ENCODE measurements at regions not wholly inside any gene's neighbourhood (a gene's known extent, or its start where the extent isn't known, plus 50 kb on each side); places are given as distances from the start of the nearest gene placed in this dataset.
A peak's percentile ranks its signal among the peaks of the same experiment; 100 is the strongest.

- peak; percentile 37 for DNase-seq (ENCODE audit: low read depth)
Observed at GRCh38 chr9:86893811-86894490, 53.4 kb downstream of the GAS1 start.

- peak; percentile 69 for DNase-seq (ENCODE audit: low read depth)
Observed at GRCh38 chr9:86892576-86892975, 54.7 kb downstream of the GAS1 start.

GRCh38 chr9:86891886-86892437, 55.3 kb downstream of the GAS1 start:
- no peak for DNase-seq (ENCODE audit: low read depth)

- DNase-seq (ENCODE audit: low read depth) = no peak
Observed at GRCh38 chr9:86891091-86891490, 56.2 kb downstream of the GAS1 start.

- DNase-seq (ENCODE audit: low read depth) = no peak
Observed at GRCh38 chr9:86885232-86885631, 62.1 kb downstream of the GAS1 start.

- no peak for DNase-seq (ENCODE audit: low read depth)
Observed at GRCh38 chr9:86876621-86877196, 70.6 kb downstream of the GAS1 start.

GRCh38 chr9:86868616-86869015, 78.7 kb downstream of the GAS1 start:
- no peak for DNase-seq (ENCODE audit: low read depth)

- DNase-seq (ENCODE audit: low read depth) = no peak
Observed at GRCh38 chr9:86867804-86868313, 79.4 kb downstream of the GAS1 start.

- DNase-seq (ENCODE audit: low read depth) = no peak
Observed at GRCh38 chr9:86865952-86866351, 81.4 kb downstream of the GAS1 start.

- DNase-seq (ENCODE audit: low read depth) = no peak
Observed at GRCh38 chr9:86860006-86860405, 87.3 kb downstream of the GAS1 start.

GRCh38 chr9:86859056-86859455, 88.2 kb downstream of the GAS1 start:
- no peak for DNase-seq (ENCODE audit: low read depth)

- DNase-seq (ENCODE audit: low read depth) = no peak
Observed at GRCh38 chr9:86858009-86858408, 89.3 kb downstream of the GAS1 start.

GRCh38 chr9:86856259-86856658, 91.0 kb downstream of the GAS1 start:
- DNase-seq (ENCODE audit: low read depth) = peak; percentile 17

- peak; percentile 96 for DNase-seq (ENCODE audit: low read depth)
Observed at GRCh38 chr9:86854898-86855523, 92.3 kb downstream of the GAS1 start.

GRCh38 chr9:86846656-86847055, 100.7 kb downstream of the GAS1 start:
- no peak for DNase-seq (ENCODE audit: low read depth)

- DNase-seq (ENCODE audit: low read depth) = peak; percentile 15
Observed at GRCh38 chr9:86843206-86843605, 104.1 kb downstream of the GAS1 start.

- no peak for DNase-seq (ENCODE audit: low read depth)
Observed at GRCh38 chr9:86842573-86842972, 104.7 kb downstream of the GAS1 start.

- DNase-seq (ENCODE audit: low read depth) = no peak
Observed at GRCh38 chr9:86839522-86839921, 107.8 kb downstream of the GAS1 start.

- DNase-seq (ENCODE audit: low read depth) = no peak
Observed at GRCh38 chr9:86838519-86839497, 108.5 kb downstream of the GAS1 start.

GRCh38 chr9:86837345-86837744, 110.0 kb downstream of the GAS1 start:
- DNase-seq (ENCODE audit: low read depth) = no peak

GRCh38 chr9:86836797-86837196, 110.5 kb downstream of the GAS1 start:
- DNase-seq (ENCODE audit: low read depth) = no peak

GRCh38 chr9:86836266-86836665, 111.0 kb downstream of the GAS1 start:
- no peak for DNase-seq (ENCODE audit: low read depth)
